Panc1 (cell line): ENCODE measurements at regions not wholly inside any gene's neighbourhood (a gene's known extent, or its start where the extent isn't known, plus 50 kb on each side); places are given as distances from the start of the nearest gene placed in this dataset.

Experiments used
- CTCF ChIP-seq: fragments of 450-650 bp; IDR thresholded peaks from 2 replicates; pipeline ENCODE4 v1.5.1; 2017; ENCODE audit warnings: mild to moderate bottlenecking
- POLR2AphosphoS5 ChIP-seq: IDR thresholded peaks from 2 replicates; pipeline ENCODE4 v1.6.1; 2012; ENCODE audit warnings: mild to moderate bottlenecking, low read depth, low read length, moderate library complexity

GRCh38 chr13:100755891-100756290 lies 81.3 kb upstream of the TMTC4 start:
- TF ChIP-seq CTCF (no peak), POLR2AphosphoS5 (no peak)
